GM23338 (cell line): ENCODE measurements at regions not wholly inside any gene's neighbourhood (a gene's known extent, or its start where the extent isn't known, plus 50 kb on each side); places are given as distances from the start of the nearest gene placed in this dataset.
"Not testable (repeated sequence)": the region's sequence is repeated elsewhere in the genome, so short reads cannot be mapped to it uniquely, and the experiment has no call there.

ENCODE experiments used
- CREB1 ChIP-seq: fragments of 250-450 bp; sonication (Bioruptor Pico); IDR thresholded peaks from 2 replicates; pipeline ENCODE4 v1.5.0; 2020; ENCODE audit warnings: low read depth, mild to moderate bottlenecking, moderate library complexity
- EZH2 ChIP-seq: fragments of 200-600 bp; sonication (generic); IDR thresholded peaks from one replicate; pipeline ENCODE4 v1.8.0; 2017; ENCODE audit warnings: antibody characterized with exemption, mild to moderate bottlenecking, low read depth; ENCODE audit not compliant: unreplicated experiment
- EZH2phosphoT487 ChIP-seq: fragments of 200-600 bp; sonication (generic); IDR thresholded peaks from one replicate; pipeline ENCODE4 v1.8.1; 2018; ENCODE audit warnings: antibody characterized with exemption; ENCODE audit not compliant: unreplicated experiment
- POLR2AphosphoS5 ChIP-seq: IDR thresholded peaks from 2 replicates; pipeline ENCODE4 v1.6.1; 2016; ENCODE audit warnings: antibody characterized with exemption, low read depth
- TF ChIP-seq, protein P1 (sequence below): IDR thresholded peaks from one replicate; pipeline ENCODE4 v1.6.1; 2018; ENCODE audit warnings: antibody characterized with exemption; ENCODE audit not compliant: unreplicated experiment
- TF ChIP-seq, protein P2 (sequence below), 2 experiments: fragments of 200-600 bp in 1 of 2; sonication (generic) in 1 of 2; conservative IDR thresholded peaks; 2 replicates each; pipeline versions ENCODE4 v1.5.1 to v1.6.1; 2016 to 2017; ENCODE audit warnings: antibody characterized with exemption in 2 of 2, low read depth in 2 of 2, mild to moderate bottlenecking in 2 of 2, moderate library complexity in 1 of 2

DNA sequence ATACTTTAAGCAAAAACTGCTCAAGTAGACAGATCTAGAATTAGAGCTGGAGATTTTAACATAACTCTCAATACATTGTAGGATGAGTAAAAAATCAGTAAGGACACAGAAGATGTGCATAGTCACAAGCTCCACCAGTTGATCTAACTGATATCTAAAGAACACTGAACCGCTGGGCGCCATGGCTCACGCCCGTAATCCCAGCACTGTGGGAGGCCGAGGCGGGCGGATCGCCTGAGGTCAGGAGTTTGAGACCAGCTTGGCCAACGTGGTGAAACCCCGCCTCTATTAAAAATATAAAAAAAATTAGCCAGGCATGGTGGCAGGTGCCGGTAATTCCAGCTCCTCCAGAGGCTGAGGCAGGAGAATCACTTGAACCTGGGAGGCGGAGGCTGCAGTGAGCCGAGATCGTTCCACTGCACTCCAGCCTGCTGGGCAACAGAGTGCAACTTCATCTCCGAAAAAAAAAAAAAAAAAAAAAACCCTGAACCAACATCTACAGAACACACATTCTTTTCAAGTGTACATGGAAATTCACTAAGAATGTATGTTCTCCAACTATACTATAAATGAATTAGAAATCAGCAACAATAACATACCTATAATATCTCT lies 1431.8 kb downstream of the FOXD4L5 start:
- TF ChIP-seq, protein P1, sequence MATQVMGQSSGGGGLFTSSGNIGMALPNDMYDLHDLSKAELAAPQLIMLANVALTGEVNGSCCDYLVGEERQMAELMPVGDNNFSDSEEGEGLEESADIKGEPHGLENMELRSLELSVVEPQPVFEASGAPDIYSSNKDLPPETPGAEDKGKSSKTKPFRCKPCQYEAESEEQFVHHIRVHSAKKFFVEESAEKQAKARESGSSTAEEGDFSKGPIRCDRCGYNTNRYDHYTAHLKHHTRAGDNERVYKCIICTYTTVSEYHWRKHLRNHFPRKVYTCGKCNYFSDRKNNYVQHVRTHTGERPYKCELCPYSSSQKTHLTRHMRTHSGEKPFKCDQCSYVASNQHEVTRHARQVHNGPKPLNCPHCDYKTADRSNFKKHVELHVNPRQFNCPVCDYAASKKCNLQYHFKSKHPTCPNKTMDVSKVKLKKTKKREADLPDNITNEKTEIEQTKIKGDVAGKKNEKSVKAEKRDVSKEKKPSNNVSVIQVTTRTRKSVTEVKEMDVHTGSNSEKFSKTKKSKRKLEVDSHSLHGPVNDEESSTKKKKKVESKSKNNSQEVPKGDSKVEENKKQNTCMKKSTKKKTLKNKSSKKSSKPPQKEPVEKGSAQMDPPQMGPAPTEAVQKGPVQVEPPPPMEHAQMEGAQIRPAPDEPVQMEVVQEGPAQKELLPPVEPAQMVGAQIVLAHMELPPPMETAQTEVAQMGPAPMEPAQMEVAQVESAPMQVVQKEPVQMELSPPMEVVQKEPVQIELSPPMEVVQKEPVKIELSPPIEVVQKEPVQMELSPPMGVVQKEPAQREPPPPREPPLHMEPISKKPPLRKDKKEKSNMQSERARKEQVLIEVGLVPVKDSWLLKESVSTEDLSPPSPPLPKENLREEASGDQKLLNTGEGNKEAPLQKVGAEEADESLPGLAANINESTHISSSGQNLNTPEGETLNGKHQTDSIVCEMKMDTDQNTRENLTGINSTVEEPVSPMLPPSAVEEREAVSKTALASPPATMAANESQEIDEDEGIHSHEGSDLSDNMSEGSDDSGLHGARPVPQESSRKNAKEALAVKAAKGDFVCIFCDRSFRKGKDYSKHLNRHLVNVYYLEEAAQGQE, result not testable (repeated sequence)
- TF ChIP-seq, protein P2, sequence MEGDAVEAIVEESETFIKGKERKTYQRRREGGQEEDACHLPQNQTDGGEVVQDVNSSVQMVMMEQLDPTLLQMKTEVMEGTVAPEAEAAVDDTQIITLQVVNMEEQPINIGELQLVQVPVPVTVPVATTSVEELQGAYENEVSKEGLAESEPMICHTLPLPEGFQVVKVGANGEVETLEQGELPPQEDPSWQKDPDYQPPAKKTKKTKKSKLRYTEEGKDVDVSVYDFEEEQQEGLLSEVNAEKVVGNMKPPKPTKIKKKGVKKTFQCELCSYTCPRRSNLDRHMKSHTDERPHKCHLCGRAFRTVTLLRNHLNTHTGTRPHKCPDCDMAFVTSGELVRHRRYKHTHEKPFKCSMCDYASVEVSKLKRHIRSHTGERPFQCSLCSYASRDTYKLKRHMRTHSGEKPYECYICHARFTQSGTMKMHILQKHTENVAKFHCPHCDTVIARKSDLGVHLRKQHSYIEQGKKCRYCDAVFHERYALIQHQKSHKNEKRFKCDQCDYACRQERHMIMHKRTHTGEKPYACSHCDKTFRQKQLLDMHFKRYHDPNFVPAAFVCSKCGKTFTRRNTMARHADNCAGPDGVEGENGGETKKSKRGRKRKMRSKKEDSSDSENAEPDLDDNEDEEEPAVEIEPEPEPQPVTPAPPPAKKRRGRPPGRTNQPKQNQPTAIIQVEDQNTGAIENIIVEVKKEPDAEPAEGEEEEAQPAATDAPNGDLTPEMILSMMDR (conservative IDR thresholded peaks at IDR 0.05; ENCODE audit: low read depth in 2 of 2), result not testable (repeated sequence)
- TF ChIP-seq EZH2phosphoT487; POLR2AphosphoS5; EZH2; CREB1 (CRISPR knock-in tag): not testable (repeated sequence)
